Adrenal gland (tissue), 5 donors: ENCODE measurements at regions not wholly inside any gene's neighbourhood (a gene's known extent, or its start where the extent isn't known, plus 50 kb on each side); places are given as distances from the start of the nearest gene placed in this dataset.
"Not testable (repeated sequence)": the region's sequence is repeated elsewhere in the genome, so short reads cannot be mapped to it uniquely, and the experiment has no call there.

Source experiments
- POLR2A ChIP-seq, 2 donors: fragments of 450-650 bp; IDR thresholded peaks; one replicate each; pipeline ENCODE4 v1.6.1; 2017; ENCODE audit warnings: antibody characterized with exemption in 2 of 2, mild to moderate bottlenecking in 2 of 2, moderate library complexity in 1 of 2
- TF ChIP-seq, protein P1 (sequence below), 6 experiments: fragments of 450-650 bp in 4 of 6; fragments of 200-600 bp in 2 of 6; sonication (generic) in 1 of 6; IDR thresholded peaks; 1 replicate in 5 of 6; 2 replicates in 1 of 6; pipeline versions ENCODE4 v1.5.1 to v1.8.0; 2016 to 2021; ENCODE audit warnings: antibody characterized with exemption in 6 of 6, mild to moderate bottlenecking in 2 of 6, moderate library complexity in 1 of 6
- donor health status: DM: no; HTN: no; CAD: no.

DNA sequence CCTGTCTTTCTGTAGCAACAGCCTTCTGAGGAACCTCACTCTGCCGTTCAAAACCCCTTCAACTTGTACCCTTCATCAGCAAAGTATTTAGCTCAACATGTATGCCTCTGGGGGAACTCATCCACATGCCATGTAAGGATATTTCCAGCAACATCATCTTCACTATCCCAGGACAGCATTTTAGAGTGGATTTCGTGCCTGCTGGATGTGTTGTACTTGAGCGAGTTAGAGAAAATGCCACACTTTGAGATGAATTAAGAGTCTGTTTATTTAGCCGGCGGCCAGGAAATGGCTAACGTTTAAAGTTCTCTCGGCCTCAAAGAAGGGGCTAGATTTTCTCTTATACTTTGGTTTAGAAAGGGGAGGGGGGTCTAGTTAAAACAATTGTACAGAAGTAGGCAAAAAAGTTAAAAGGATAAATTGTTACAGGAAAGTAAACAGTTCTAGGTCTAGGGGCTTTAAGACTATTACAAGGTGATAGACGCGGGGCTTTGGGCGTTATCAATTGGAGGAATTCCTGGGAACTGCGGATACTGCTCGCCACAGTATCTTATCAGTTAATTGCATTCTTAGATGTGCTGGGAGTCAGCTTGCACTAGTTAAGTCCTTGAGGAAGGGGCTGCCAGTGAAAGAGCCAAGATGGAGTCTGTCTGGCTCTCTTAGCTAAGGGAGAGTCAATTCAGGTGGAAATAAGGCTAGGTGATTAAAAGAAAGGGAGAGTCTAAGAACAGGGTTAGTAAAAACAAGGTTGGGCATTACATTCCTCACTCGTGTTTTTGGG lies 95.0 kb downstream of the ALG1L2 start:
- TF ChIP-seq POLR2A (IDR thresholded peaks at IDR 0.05): not testable (repeated sequence)
- TF ChIP-seq, protein P1, sequence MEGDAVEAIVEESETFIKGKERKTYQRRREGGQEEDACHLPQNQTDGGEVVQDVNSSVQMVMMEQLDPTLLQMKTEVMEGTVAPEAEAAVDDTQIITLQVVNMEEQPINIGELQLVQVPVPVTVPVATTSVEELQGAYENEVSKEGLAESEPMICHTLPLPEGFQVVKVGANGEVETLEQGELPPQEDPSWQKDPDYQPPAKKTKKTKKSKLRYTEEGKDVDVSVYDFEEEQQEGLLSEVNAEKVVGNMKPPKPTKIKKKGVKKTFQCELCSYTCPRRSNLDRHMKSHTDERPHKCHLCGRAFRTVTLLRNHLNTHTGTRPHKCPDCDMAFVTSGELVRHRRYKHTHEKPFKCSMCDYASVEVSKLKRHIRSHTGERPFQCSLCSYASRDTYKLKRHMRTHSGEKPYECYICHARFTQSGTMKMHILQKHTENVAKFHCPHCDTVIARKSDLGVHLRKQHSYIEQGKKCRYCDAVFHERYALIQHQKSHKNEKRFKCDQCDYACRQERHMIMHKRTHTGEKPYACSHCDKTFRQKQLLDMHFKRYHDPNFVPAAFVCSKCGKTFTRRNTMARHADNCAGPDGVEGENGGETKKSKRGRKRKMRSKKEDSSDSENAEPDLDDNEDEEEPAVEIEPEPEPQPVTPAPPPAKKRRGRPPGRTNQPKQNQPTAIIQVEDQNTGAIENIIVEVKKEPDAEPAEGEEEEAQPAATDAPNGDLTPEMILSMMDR (IDR thresholded peaks at IDR 0.05): not testable (repeated sequence)
